ENCODE measurements at regions not wholly inside any gene's neighbourhood (a gene's known extent, or its start where the extent isn't known, plus 50 kb on each side); places are given as distances from the start of the nearest gene placed in this dataset.

DNA sequence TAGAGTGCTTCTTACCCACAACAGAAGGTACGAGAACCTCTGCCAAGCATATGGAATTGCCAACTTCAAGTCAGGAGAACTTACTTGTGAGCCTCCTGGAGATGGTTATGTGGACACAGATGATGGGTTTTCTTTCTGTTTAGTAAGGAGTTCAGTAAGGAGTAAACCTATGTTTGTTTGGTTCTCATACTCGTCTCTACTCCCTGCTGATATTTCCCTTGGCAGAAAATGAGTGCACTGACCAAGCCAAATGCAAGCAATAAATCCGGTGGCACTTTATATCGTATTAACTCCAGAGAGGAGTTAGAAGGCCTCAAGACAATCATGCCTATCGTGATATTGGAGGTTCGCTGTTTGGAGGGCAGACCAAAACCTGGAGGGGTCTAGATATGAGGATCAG is 83.2 kb upstream of the CYP1B1 start:
- Histone ChIP-seq H3K4me3 (no peak overlapping the region), H3K27ac (peak overlapping the region in 3 of 4 donors; percentile 17 to 33 (median 19))

DNA sequence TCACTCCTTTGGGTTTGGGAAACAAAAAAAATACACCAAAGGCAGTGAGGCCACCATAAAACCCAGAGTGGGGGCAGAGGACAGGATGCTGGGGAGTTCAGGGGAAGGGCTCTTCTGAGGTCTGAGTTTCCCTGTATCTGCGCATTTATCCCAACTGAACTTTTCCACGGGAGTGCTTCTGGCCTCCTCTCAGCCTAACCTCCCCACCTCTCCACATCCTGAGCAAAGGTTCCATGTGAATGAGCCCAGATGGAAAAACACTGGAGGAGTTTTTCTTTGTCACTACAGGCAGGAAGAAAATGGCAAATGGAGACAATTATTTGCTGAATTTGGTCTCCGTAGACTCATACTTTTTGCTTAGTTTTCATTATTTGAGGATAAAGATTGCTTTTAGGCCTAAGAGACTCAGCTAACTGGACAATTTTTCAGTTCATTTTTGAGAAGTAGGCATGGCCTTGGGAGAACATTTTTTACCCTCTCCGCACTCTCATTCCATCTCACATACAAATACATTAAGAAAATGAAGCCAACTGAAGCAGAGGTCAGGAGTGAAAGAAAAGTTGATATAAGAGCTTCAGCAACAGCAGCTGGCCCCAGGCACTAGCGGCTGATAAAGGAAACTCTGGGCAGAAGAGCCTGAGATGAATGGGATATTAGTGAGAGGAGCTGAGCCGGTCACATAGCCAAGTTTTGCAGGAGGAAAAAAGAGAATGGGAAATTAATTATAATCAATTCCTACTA is 82.6 kb upstream of the CYP1B1 start:
- DNase-seq: no peak
- H3K27me3 ChIP-seq: no peaks in the 10 kb centered on the region
- H3K4me1 ChIP-seq: no peaks in the 10 kb centered on the region
- H3K27ac ChIP-seq: peak overlapping the region in 3 of 4 donors; percentile 6 to 17 (median 13)
- no peak for TF ChIP-seq POLR2A (IDR thresholded peaks at IDR 0.05)
- TF ChIP-seq, protein P1, sequence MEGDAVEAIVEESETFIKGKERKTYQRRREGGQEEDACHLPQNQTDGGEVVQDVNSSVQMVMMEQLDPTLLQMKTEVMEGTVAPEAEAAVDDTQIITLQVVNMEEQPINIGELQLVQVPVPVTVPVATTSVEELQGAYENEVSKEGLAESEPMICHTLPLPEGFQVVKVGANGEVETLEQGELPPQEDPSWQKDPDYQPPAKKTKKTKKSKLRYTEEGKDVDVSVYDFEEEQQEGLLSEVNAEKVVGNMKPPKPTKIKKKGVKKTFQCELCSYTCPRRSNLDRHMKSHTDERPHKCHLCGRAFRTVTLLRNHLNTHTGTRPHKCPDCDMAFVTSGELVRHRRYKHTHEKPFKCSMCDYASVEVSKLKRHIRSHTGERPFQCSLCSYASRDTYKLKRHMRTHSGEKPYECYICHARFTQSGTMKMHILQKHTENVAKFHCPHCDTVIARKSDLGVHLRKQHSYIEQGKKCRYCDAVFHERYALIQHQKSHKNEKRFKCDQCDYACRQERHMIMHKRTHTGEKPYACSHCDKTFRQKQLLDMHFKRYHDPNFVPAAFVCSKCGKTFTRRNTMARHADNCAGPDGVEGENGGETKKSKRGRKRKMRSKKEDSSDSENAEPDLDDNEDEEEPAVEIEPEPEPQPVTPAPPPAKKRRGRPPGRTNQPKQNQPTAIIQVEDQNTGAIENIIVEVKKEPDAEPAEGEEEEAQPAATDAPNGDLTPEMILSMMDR (IDR thresholded peaks at IDR 0.05): no peak
- no peaks in the 10 kb centered on the region for H3K9me3 ChIP-seq
- H3K4me3 ChIP-seq: no peak overlapping the region
- H3K36me3 ChIP-seq: no peaks in the 10 kb centered on the region

More for the DNA sequence above, 83.2 kb upstream of the CYP1B1 start:
- Histone ChIP-seq H3K4me1 (no peaks in the 10 kb centered on the region), H3K36me3 (no peaks in the 10 kb centered on the region), H3K9me3 (no peaks in the 10 kb centered on the region), H3K27me3 (no peaks in the 10 kb centered on the region)
- TF ChIP-seq, protein P1 (IDR thresholded peaks at IDR 0.05): no peak
- TF ChIP-seq POLR2A (IDR thresholded peaks at IDR 0.05): no peak
- DNase-seq: no peak

DNA sequence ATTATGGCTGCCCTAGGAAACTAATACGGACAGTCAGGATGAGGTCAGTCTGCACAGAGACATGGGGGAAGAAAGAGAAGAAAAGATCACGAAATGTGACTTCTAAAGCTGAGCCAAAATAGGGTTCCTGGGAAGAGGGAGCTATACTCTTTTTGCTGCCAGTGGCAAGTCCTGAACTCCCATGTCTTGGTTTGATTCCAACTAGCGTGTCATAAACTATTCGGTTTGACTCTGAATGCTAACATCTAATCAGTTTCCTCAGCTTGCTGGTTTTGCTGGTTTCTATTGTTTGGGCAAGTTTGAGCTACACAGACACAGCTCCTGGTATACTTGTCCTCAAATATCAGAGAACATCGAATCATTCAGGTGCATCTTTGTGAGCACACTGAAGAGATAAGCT is 80.5 kb upstream of the CYP1B1 start:
- no peaks in the 10 kb centered on the region for H3K36me3 ChIP-seq
- H3K27ac ChIP-seq: no peak overlapping the region
- TF ChIP-seq, protein P1 (IDR thresholded peaks at IDR 0.05): no peak
- TF ChIP-seq POLR2A (IDR thresholded peaks at IDR 0.05): no peak
- H3K9me3 ChIP-seq: no peaks in the 10 kb centered on the region
- H3K27me3 ChIP-seq: no peaks in the 10 kb centered on the region
- no peak for DNase-seq
- H3K4me3 ChIP-seq: no peak overlapping the region
- no peaks in the 10 kb centered on the region for H3K4me1 ChIP-seq

DNA sequence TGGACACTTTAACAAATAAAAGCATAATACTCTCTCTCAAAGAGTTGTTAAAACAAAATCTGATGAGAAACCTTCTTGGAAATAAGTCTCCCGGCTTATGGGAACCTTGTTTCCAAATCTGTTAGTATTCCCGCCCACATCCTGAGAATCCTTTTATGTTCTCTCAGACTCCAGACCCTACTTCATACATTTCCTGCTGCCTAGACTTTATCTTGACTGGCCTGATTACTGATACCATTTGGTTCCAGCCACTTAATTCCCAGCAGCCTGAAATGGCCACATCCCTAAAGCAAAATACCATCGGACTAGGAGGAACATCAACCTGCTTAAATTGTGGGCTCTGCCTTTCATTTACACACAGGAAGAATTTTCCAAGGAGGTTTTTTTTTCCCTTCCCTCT is 79.1 kb upstream of the CYP1B1 start:
- H3K27ac ChIP-seq: no peak overlapping the region
- H3K36me3 ChIP-seq: no peaks in the 10 kb centered on the region
- H3K27me3 ChIP-seq: no peaks in the 10 kb centered on the region
- no peak overlapping the region for H3K4me3 ChIP-seq
- DNase-seq: no peak
- TF ChIP-seq, protein P1 (IDR thresholded peaks at IDR 0.05): no peak
- no peak for TF ChIP-seq POLR2A (IDR thresholded peaks at IDR 0.05)
- H3K4me1 ChIP-seq: no peaks in the 10 kb centered on the region
- no peaks in the 10 kb centered on the region for H3K9me3 ChIP-seq

DNA sequence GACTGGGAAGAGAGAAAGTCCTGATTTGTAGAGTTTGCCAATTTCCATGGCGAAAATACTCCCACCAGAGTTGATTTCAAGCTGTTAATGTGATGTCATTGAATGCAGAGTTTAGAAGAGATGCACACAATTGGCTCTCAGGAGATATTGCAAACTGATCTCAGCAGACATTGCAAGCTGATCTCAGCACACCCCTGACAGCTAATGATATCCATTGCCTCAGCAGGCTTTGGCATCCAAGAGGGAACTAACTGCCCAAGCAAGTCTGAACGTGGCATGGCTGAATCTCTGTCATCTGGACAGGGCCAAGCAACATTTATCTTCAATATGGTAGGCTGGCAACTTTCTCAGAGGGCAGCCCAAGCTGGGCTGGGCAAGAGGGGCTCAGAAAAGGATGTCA is 78.4 kb upstream of the CYP1B1 start:
- no peak overlapping the region for H3K27ac ChIP-seq
- no peaks in the 10 kb centered on the region for H3K4me1 ChIP-seq
- no peak for DNase-seq
- H3K9me3 ChIP-seq: no peaks in the 10 kb centered on the region
- H3K27me3 ChIP-seq: no peaks in the 10 kb centered on the region
- TF ChIP-seq POLR2A (IDR thresholded peaks at IDR 0.05): no peak
- TF ChIP-seq, protein P1 (IDR thresholded peaks at IDR 0.05): no peak
- no peak overlapping the region for H3K4me3 ChIP-seq
- no peaks in the 10 kb centered on the region for H3K36me3 ChIP-seq

Data from Peyer's patch (tissue), 4 donors.